Medulla oblongata (tissue), 1 donor: ENCODE measurements at regions not wholly inside any gene's neighbourhood (a gene's known extent, or its start where the extent isn't known, plus 50 kb on each side); places are given as distances from the start of the nearest gene placed in this dataset.
A peak's percentile ranks its signal among the peaks of the same experiment; 100 is the strongest.
"Not testable (repeated sequence)": the region's sequence is repeated elsewhere in the genome, so short reads cannot be mapped to it uniquely, and the experiment has no call there.

Experiments used
- DNase-seq: peaks from one replicate; pipeline ENCODE4 v3.0.0-alpha.2; 2015; ENCODE audit errors: extremely low spot score

- no peak for DNase-seq
These were observed 252.4 kb upstream of the BCHE start for GRCh38 chr3:166089575-166089974.

GRCh38 chr3:166085164-166085856 lies 248.1 kb upstream of the BCHE start:
- no peak for DNase-seq

- DNase-seq = no peak
These were observed 242.9 kb upstream of the BCHE start for GRCh38 chr3:166080096-166080495.

GRCh38 chr3:166071831-166072230 lies 234.6 kb upstream of the BCHE start:
- no peak for DNase-seq

- no peak for DNase-seq
These were observed 227.3 kb upstream of the BCHE start for GRCh38 chr3:166064476-166064875.

GRCh38 chr3:166060789-166061479 lies 223.7 kb upstream of the BCHE start:
- DNase-seq = no peak

GRCh38 chr3:166052440-166052839 lies 215.2 kb upstream of the BCHE start:
- DNase-seq = no peak

- DNase-seq = no peak
These were observed 192.3 kb upstream of the BCHE start for GRCh38 chr3:166029507-166029906.

- DNase-seq = peak; percentile 16
These were observed 176.0 kb upstream of the BCHE start for GRCh38 chr3:166013073-166013679.

GRCh38 chr3:166011771-166012170 lies 174.5 kb upstream of the BCHE start:
- no peak for DNase-seq

- DNase-seq = no peak
These were observed 167.9 kb upstream of the BCHE start for GRCh38 chr3:166005126-166005525.

- DNase-seq = no peak
These were observed 157.1 kb upstream of the BCHE start for GRCh38 chr3:165994293-165994692.

- DNase-seq = no peak
These were observed 147.4 kb upstream of the BCHE start for GRCh38 chr3:165984589-165984988.

GRCh38 chr3:165983284-165983683 lies 146.1 kb upstream of the BCHE start:
- no peak for DNase-seq

- no peak for DNase-seq
These were observed 144.1 kb upstream of the BCHE start for GRCh38 chr3:165981318-165981717.

- DNase-seq = not testable (repeated sequence)
These were observed 123.6 kb upstream of the BCHE start for GRCh38 chr3:165960825-165961224.

- no peak for DNase-seq
These were observed 116.9 kb upstream of the BCHE start for GRCh38 chr3:165954171-165954570.

GRCh38 chr3:165946360-165946759 lies 109.1 kb upstream of the BCHE start:
- DNase-seq = no peak

- no peak for DNase-seq
These were observed 101.8 kb upstream of the BCHE start for GRCh38 chr3:165938986-165939540.

GRCh38 chr3:165936081-165936480 lies 98.9 kb upstream of the BCHE start:
- not testable (repeated sequence) for DNase-seq

- not testable (repeated sequence) for DNase-seq
These were observed 87.1 kb upstream of the BCHE start for GRCh38 chr3:165924301-165924791.

- no peak for DNase-seq
These were observed 83.8 kb upstream of the BCHE start for GRCh38 chr3:165920984-165921383.

GRCh38 chr3:165919284-165919683 lies 82.1 kb upstream of the BCHE start:
- no peak for DNase-seq
